Gastroesophageal sphincter (tissue), 3 donors: ENCODE measurements at regions not wholly inside any gene's neighbourhood (a gene's known extent, or its start where the extent isn't known, plus 50 kb on each side); places are given as distances from the start of the nearest gene placed in this dataset.

Experiments
- EP300 ChIP-seq: sonication (generic); formaldehyde crosslinking; IDR thresholded peaks from one replicate; pipeline ENCODE4 v1.6.1; 2017; ENCODE audit warnings: antibody characterized with exemption, mild to moderate bottlenecking
- POLR2A ChIP-seq, 2 donors: fragments of 450-650 bp; IDR thresholded peaks; one replicate each; pipeline ENCODE4 v1.6.1; 2017; ENCODE audit warnings: antibody characterized with exemption in 2 of 2, mild to moderate bottlenecking in 2 of 2, moderate library complexity in 1 of 2
- POLR2AphosphoS5 ChIP-seq: sonication (generic); formaldehyde crosslinking; IDR thresholded peaks from one replicate; pipeline ENCODE4 v1.6.1; 2017; ENCODE audit warnings: antibody characterized with exemption
- TF ChIP-seq, protein P1 (sequence below), 4 experiments: fragments of 200-600 bp in 2 of 4; fragments of 450-650 bp in 2 of 4; sonication (generic) in 1 of 4; IDR thresholded peaks; one replicate each; pipeline ENCODE4 v1.5.1; 2017 to 2019; ENCODE audit warnings: antibody characterized with exemption in 4 of 4, mild to moderate bottlenecking in 2 of 4, moderate library complexity in 2 of 4

DNA sequence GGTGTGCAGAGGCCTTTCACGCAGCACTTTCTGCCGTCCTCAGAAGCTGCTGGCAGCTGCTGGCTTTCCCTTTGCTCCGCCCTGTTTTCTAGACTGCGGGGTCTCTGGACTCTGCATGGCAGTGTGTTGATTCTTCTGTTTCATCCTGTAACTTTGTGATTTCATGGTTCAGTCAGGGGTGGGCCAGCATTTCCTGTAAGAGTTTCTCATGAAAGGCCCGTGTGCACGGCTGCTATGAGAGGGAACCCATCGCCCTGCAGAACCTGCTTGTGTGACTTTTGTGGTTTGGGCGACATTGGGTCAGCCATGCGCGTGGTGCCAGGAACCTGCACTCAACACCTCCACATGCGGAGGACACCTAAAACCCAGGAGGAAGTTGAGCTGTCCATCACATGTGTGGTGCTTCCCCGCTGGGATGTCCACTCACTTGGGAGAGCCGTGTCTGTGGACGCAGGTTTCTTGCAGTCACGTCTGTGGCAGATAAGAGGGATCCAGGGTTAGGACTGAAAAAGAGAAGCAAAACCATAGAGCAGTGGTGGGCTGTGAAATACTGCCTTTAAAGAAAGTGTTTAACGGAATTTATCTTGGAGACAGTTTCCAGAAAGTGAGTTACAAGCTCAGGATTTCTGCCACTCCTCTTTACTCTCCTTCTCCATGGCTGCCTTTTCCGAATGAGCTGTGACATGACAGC lies 167.3 kb upstream of the ALKAL2 start:
- TF ChIP-seq, protein P1, sequence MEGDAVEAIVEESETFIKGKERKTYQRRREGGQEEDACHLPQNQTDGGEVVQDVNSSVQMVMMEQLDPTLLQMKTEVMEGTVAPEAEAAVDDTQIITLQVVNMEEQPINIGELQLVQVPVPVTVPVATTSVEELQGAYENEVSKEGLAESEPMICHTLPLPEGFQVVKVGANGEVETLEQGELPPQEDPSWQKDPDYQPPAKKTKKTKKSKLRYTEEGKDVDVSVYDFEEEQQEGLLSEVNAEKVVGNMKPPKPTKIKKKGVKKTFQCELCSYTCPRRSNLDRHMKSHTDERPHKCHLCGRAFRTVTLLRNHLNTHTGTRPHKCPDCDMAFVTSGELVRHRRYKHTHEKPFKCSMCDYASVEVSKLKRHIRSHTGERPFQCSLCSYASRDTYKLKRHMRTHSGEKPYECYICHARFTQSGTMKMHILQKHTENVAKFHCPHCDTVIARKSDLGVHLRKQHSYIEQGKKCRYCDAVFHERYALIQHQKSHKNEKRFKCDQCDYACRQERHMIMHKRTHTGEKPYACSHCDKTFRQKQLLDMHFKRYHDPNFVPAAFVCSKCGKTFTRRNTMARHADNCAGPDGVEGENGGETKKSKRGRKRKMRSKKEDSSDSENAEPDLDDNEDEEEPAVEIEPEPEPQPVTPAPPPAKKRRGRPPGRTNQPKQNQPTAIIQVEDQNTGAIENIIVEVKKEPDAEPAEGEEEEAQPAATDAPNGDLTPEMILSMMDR (IDR thresholded peaks at IDR 0.05) = no peak
- no peak for TF ChIP-seq POLR2A (IDR thresholded peaks at IDR 0.05)
- TF ChIP-seq POLR2AphosphoS5 = no peak
- TF ChIP-seq EP300 = no peak
